ENCODE measurements at regions not wholly inside any gene's neighbourhood (a gene's known extent, or its start where the extent isn't known, plus 50 kb on each side); places are given as distances from the start of the nearest gene placed in this dataset.

- Histone ChIP-seq H3K4me3 (ENCODE audit: insufficient read depth, low read depth, low read length) (no peak overlapping the region), H3K27me3 (ENCODE audit: control insufficient read depth, insufficient read depth, low read length) (no peaks in the 10 kb centered on the region), H3K36me3 (replicated peaks; ENCODE audit: control insufficient read depth, insufficient read depth, low read length) (no peaks in the 10 kb centered on the region)
- DNase-seq = no peak
Observed at GRCh38 chr2:126419403-126419802, 236.6 kb upstream of the GYPC start.

GRCh38 chr2:126425943-126426342, 230.0 kb upstream of the GYPC start:
- DNase-seq = no peak
- no peaks in the 10 kb centered on the region for H3K27me3 ChIP-seq (ENCODE audit: control insufficient read depth, insufficient read depth, low read length)
- H3K4me3 ChIP-seq (ENCODE audit: insufficient read depth, low read depth, low read length) = no peak overlapping the region
- H3K36me3 ChIP-seq (replicated peaks; ENCODE audit: control insufficient read depth, insufficient read depth, low read length) = no peaks in the 10 kb centered on the region

- no peak overlapping the region for H3K4me3 ChIP-seq (ENCODE audit: insufficient read depth, low read depth, low read length)
- no peak for DNase-seq
- H3K36me3 ChIP-seq (replicated peaks; ENCODE audit: control insufficient read depth, insufficient read depth, low read length) = no peaks in the 10 kb centered on the region
- H3K27me3 ChIP-seq (ENCODE audit: control insufficient read depth, insufficient read depth, low read length) = no peaks in the 10 kb centered on the region
Observed at GRCh38 chr2:126429103-126429502, 226.9 kb upstream of the GYPC start.

- Histone ChIP-seq H3K27me3 (ENCODE audit: control insufficient read depth, insufficient read depth, low read length) (no peaks in the 10 kb centered on the region), H3K4me3 (ENCODE audit: insufficient read depth, low read depth, low read length) (no peak overlapping the region), H3K36me3 (replicated peaks; ENCODE audit: control insufficient read depth, insufficient read depth, low read length) (no peaks in the 10 kb centered on the region)
- DNase-seq = no peak
Observed at GRCh38 chr2:126431136-126431535, 224.8 kb upstream of the GYPC start.

- H3K27me3 ChIP-seq (ENCODE audit: control insufficient read depth, insufficient read depth, low read length) = no peaks in the 10 kb centered on the region
- DNase-seq = no peak
- no peaks in the 10 kb centered on the region for H3K36me3 ChIP-seq (replicated peaks; ENCODE audit: control insufficient read depth, insufficient read depth, low read length)
- no peak overlapping the region for H3K4me3 ChIP-seq (ENCODE audit: insufficient read depth, low read depth, low read length)
Observed at GRCh38 chr2:126436411-126436810, 219.5 kb upstream of the GYPC start.

GRCh38 chr2:126437016-126437415, 218.9 kb upstream of the GYPC start:
- no peak overlapping the region for H3K4me3 ChIP-seq (ENCODE audit: insufficient read depth, low read depth, low read length)
- DNase-seq = no peak
- H3K27me3 ChIP-seq (ENCODE audit: control insufficient read depth, insufficient read depth, low read length) = no peaks in the 10 kb centered on the region
- no peaks in the 10 kb centered on the region for H3K36me3 ChIP-seq (replicated peaks; ENCODE audit: control insufficient read depth, insufficient read depth, low read length)

- no peak for DNase-seq
- Histone ChIP-seq H3K27me3 (ENCODE audit: control insufficient read depth, insufficient read depth, low read length) (no peaks in the 10 kb centered on the region), H3K36me3 (replicated peaks; ENCODE audit: control insufficient read depth, insufficient read depth, low read length) (no peaks in the 10 kb centered on the region), H3K4me3 (ENCODE audit: insufficient read depth, low read depth, low read length) (no peak overlapping the region)
Observed at GRCh38 chr2:126444512-126444911, 211.4 kb upstream of the GYPC start.

- Histone ChIP-seq H3K27me3 (ENCODE audit: control insufficient read depth, insufficient read depth, low read length) (no peaks in the 10 kb centered on the region), H3K36me3 (replicated peaks; ENCODE audit: control insufficient read depth, insufficient read depth, low read length) (no peaks in the 10 kb centered on the region), H3K4me3 (ENCODE audit: insufficient read depth, low read depth, low read length) (no peak overlapping the region)
- DNase-seq = no peak
Observed at GRCh38 chr2:126446106-126446695, 209.8 kb upstream of the GYPC start.

GRCh38 chr2:126448611-126449010, 207.3 kb upstream of the GYPC start:
- Histone ChIP-seq H3K4me3 (ENCODE audit: insufficient read depth, low read depth, low read length) (no peak overlapping the region), H3K36me3 (replicated peaks; ENCODE audit: control insufficient read depth, insufficient read depth, low read length) (no peaks in the 10 kb centered on the region)
- no peak for DNase-seq

GRCh38 chr2:126449677-126450076, 206.3 kb upstream of the GYPC start:
- Histone ChIP-seq H3K27me3 (ENCODE audit: control insufficient read depth, insufficient read depth, low read length) (no peaks in the 10 kb centered on the region), H3K36me3 (replicated peaks; ENCODE audit: control insufficient read depth, insufficient read depth, low read length) (no peaks in the 10 kb centered on the region)

More at GRCh38 chr2:126448611-126449010, 207.3 kb upstream of the GYPC start:
- no peaks in the 10 kb centered on the region for H3K27me3 ChIP-seq (ENCODE audit: control insufficient read depth, insufficient read depth, low read length)

GRCh38 chr2:126463892-126464674, 191.9 kb upstream of the GYPC start:
- Histone ChIP-seq H3K27me3 (ENCODE audit: control insufficient read depth, insufficient read depth, low read length) (no peaks in the 10 kb centered on the region), H3K36me3 (replicated peaks; ENCODE audit: control insufficient read depth, insufficient read depth, low read length) (no peaks in the 10 kb centered on the region), H3K4me3 (ENCODE audit: insufficient read depth, low read depth, low read length) (no peak overlapping the region)
- no peak for DNase-seq

More at GRCh38 chr2:126449677-126450076, 206.3 kb upstream of the GYPC start:
- DNase-seq = no peak
- H3K4me3 ChIP-seq (ENCODE audit: insufficient read depth, low read depth, low read length) = no peak overlapping the region

GRCh38 chr2:126467367-126468054, 188.4 kb upstream of the GYPC start:
- Histone ChIP-seq H3K36me3 (replicated peaks; ENCODE audit: control insufficient read depth, insufficient read depth, low read length) (no peaks in the 10 kb centered on the region), H3K27me3 (ENCODE audit: control insufficient read depth, insufficient read depth, low read length) (no peaks in the 10 kb centered on the region), H3K4me3 (ENCODE audit: insufficient read depth, low read depth, low read length) (no peak overlapping the region)
- no peak for DNase-seq

GRCh38 chr2:126475031-126475430, 180.9 kb upstream of the GYPC start:
- H3K27me3 ChIP-seq (ENCODE audit: control insufficient read depth, insufficient read depth, low read length) = no peaks in the 10 kb centered on the region
- DNase-seq = no peak
- H3K4me3 ChIP-seq (ENCODE audit: insufficient read depth, low read depth, low read length) = no peak overlapping the region
- no peaks in the 10 kb centered on the region for H3K36me3 ChIP-seq (replicated peaks; ENCODE audit: control insufficient read depth, insufficient read depth, low read length)

- Histone ChIP-seq H3K36me3 (replicated peaks; ENCODE audit: control insufficient read depth, insufficient read depth, low read length) (no peaks in the 10 kb centered on the region), H3K4me3 (ENCODE audit: insufficient read depth, low read depth, low read length) (no peak overlapping the region), H3K27me3 (ENCODE audit: control insufficient read depth, insufficient read depth, low read length) (no peaks in the 10 kb centered on the region)
- peak; percentile 5 for DNase-seq
Observed at GRCh38 chr2:126476691-126477090, 179.3 kb upstream of the GYPC start.

- Histone ChIP-seq H3K4me3 (ENCODE audit: insufficient read depth, low read depth, low read length) (no peak overlapping the region), H3K36me3 (replicated peaks; ENCODE audit: control insufficient read depth, insufficient read depth, low read length) (no peaks in the 10 kb centered on the region), H3K27me3 (ENCODE audit: control insufficient read depth, insufficient read depth, low read length) (no peaks in the 10 kb centered on the region)
- no peak for DNase-seq
Observed at GRCh38 chr2:126480033-126480432, 175.9 kb upstream of the GYPC start.

Measured in H7 (cell line).